Eye (tissue), 1 donor: ENCODE measurements at regions not wholly inside any gene's neighbourhood (a gene's known extent, or its start where the extent isn't known, plus 50 kb on each side); places are given as distances from the start of the nearest gene placed in this dataset.
"Not testable (repeated sequence)": the region's sequence is repeated elsewhere in the genome, so short reads cannot be mapped to it uniquely, and the experiment has no call there.

Source experiments
- DNase-seq: peaks from one replicate; pipeline ENCODE4 v3.0.0-alpha.2; 2015

DNA sequence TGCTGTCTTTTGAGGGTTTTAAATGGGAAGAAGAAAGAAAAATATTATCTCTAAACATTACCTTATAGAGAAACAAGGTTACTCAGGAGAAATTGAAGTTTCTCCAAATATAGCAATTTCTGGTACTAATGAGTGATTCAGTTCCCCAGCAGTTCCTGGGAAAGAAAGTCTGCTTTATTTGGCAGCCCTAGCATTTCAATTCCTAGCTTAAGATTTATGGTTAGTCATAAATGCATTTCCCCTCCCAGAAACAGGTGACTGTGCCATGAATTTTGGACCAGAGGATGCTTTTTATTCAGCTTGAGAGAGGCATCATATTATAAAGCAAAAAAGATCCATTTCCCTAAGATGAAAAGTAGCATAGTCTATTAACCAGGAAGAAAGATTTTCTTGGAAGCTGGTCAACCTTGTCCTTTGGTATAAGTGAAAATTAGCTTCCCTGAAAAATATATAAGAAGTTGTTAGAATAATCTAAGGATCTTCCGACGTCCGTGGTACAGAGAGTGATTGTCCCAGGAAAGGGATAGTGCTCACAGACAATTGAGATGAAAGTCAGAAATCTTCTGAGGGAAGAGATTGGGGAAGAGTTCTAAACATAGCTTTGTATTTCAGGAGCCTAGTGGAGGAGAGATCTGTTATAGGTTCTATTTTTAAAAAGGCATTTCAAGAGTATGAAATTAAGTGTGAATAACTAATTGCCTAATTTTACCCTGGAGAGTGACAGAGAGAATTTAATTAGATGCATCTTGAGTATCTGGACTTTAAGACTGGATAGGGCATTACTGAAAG lies 164.9 kb downstream of the ESM1 start:
- DNase-seq, result no peak

DNA sequence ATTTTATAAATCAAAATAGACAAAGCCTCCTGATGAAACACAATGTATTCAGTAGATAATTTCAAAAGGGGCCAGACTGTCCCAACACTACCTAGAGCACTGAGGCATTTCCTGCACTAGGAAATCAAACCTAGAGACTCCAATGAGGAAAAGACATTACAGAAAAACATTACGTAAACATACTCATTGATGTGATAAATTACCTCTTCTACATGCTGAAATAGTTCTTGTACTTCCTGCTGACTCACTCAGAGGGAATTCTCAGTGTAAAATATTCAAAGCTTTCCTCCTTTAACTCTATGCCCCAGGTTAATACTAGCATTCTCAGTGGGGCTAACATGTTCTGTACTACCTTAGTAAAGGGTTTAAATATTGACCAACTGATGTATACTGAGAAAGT lies 178.0 kb downstream of the ESM1 start:
- DNase-seq, result no peak

DNA sequence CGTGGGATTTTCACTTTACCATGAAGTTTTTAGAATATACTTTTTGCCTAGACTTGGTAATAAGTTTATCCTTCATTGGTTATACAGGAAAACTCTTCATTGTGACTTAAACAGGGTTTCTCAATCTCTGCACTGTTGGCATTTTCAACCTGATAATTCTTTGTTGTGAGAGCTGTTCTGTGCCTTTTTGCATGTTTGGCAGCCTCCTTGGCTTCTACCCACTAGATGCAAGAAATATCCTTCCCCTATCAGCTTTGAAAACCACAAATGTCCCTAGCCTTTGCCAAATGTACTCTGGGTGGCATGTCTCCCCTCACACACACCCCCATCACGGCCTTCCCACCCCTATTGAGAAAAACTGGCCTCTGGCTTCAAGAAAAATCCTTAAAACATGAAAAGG lies 180.9 kb downstream of the ESM1 start:
- no peak for DNase-seq

DNA sequence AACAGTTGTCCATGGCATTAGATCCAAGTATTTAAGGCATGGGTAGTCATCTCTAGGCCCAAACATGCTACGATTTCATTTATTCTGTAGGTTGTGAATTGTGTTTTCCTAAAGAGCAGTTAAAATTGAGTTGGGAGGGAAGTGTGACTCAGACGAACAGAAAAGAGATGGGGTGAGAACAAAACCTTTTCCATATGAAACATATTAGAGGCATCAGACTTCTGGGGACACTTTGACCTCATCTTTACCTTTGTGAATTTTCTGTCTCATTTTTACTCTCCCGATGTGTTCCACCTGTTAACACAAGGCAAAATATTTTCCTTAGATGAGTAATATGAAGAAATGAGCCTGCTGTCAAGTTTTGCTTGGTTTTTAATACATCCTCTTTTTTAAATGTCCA lies 181.3 kb downstream of the ESM1 start:
- DNase-seq, result no peak

DNA sequence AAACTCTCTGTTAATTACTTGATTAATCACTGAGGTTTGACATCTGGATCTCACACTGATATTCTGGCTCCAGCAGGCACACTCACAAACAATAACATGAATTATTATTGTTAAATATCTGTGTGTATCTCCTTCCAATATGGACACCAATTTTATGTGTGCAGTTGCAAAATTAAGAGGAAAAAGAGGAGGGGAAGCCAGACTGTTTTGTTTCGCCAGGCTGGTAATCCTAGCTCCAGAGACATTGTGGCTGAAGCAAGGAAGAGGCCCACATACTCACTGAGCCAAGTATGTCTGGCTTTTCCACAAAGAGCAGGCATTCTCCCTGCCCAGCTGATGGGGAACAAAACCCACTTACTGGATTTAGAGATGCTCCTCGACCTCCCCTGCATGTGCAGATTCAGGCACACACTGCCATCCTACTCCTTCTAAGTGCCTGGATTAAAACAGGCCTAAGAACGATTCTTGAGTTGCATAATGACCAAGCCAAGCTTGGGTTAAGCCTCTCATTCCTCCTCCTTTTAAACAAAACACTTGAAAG lies 181.9 kb downstream of the ESM1 start:
- DNase-seq, result peak; percentile 34

DNA sequence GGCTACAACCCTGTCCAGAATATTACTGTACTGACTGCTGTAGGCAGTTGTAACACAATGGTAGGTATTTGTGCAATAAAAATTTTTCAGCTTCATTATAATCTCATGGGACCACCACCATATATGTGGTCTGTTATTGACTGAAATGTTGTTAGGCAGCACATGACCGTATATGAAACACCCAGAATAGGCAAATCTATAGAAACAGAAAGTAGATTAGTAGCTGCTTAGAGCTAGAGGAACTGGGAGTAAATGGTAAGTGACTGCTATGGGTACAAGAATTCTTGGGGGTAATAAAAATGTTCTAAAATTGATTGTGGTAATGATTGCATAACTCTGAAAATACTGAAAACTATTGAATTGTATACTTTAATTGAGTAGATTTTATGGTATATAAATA lies 185.7 kb downstream of the ESM1 start:
- DNase-seq, result no peak

DNA sequence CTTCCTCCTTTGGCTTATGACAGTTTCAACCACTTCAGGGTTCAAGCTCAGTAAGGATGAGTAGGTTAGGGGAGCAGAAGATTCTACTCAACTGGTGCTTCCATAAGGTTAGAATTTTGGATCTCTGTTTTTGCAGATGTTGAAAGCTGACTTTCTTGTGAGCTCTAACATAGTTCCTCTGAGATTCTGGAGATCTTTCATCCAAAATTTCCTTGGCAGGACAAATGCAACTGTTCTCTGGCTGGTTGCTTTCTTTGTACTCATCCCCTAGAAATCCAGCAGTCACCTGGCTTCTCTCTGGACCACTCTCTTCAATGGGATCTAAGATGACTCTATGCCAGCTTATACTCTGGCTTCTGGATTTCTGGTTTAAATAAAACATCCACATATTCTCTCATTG lies 189.6 kb downstream of the ESM1 start:
- no peak for DNase-seq

DNA sequence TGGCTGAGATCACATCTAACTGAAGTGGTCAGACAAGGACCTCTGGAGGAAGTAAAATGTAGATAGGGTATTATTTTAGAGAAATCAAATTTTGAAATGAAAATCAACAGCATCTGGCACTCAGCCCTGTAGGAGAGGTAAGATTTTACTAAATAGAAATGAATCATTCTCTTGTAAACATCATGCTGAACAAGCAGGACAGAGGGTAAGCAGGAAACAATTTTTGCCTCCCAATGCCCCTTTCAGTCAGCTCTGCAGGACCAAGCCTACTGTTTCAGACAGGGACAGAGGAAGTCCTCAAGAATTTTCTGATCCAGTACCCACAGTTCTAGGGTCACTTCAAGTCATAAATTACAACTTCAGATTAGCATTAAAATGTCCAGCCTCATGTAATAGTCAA lies 190.1 kb downstream of the ESM1 start:
- DNase-seq, result no peak

DNA sequence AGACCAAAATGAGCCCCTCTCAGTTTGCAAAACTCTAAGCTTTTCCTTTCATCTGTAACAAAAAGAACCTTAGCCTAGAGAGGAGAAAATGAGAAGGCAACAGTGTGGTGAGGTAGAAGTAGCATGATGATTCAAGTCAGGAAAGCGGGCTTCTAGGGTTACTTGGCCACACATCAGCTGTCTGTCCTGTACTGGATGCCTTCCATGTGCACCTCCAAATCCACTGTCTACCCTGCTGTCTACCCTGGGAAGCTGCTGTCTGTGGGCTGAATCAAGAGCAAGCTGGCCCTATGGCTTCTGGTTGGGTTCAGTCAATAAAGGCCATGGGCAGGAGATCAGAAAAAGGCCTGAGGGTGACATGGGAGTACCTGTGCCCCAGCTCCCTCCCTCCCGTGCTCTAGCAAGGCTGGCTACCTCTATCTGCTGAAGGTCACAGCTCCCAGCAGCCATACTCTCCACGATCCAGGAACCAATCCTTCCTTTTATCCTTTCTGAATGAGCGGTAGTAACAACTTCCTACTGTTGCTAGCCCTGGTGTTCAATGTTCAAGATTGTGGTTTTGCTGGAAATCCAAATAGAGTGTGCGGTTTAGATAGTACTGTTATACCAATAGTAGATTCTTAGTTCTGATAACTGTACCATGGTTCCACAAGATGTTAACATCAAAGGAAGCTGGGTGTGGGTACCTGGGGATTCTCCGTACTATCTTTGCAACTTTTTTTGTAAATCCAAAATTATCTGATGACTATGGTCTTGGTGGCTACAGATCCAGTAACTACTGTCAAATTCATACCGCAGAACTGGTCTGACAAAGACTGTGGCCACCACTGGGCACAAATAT lies 191.0 kb downstream of the ESM1 start:
- DNase-seq, result no peak

DNA sequence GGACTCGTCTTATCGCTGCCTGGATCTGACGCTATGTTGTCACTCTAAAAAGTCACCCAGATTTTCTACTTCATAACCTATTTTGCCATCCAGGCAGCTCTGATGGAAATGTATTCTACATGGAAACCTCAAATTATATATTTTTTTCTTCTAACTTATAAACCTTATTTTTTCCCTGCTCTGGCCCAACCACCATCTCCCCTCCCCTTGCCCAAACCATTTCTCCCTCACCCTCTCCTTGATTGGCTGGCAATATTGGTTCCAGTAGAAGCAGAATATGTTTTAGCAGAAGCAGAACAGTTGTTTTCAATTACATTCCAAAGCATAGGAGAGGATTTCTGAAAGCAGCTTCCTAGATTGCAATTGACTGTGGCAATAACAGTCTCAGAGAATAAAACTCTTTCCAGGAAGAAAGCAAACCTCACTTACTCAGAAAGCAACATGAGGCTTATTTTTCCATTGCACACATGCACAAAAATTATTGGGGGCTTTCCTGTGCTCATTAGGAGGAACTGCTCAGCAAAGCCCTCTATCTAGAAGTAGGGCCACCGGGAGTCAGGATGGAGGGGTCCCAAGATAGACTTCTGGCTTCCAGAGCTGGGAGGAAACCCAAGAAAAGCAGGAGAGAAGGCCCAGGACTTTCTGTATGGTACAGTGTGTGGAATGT lies 191.8 kb downstream of the ESM1 start:
- DNase-seq, result peak; percentile 62

DNA sequence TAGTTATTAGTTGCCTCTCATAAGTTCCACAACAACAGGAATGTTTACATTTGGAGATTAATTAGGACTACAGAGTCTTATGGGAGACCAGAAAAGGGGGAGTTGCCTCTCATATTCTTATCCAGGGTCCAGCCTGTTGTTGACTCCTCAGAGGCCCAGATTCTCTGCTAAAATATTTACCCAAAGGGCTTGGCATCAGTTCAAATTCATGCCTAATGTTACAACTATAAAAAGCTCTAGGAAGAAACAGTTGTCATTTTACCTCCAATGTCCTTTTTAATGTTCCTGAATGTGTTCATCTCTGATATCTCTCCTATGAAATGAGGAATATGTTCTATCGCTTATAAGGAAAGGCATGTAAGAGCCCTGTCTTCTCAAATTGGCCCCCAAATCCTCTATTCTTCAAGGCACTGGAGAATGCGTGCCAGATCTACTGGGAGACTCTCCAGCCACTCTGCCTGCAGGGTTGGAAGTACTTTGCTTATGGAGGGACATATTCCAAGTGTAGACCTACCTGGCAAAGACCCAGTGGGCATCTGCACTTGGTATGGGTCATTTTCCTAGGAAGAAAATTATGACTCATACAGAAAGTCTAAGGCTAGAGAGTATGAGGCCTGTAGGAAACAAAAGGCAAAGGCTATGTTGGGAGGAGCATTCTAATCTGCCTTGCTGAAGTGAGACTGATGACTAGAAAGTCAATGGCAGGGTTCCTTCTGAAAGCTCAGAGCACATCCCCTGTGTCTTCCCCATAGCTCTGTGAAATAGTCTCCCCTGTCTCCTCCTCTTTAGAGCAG lies 192.6 kb downstream of the ESM1 start:
- DNase-seq, result no peak

DNA sequence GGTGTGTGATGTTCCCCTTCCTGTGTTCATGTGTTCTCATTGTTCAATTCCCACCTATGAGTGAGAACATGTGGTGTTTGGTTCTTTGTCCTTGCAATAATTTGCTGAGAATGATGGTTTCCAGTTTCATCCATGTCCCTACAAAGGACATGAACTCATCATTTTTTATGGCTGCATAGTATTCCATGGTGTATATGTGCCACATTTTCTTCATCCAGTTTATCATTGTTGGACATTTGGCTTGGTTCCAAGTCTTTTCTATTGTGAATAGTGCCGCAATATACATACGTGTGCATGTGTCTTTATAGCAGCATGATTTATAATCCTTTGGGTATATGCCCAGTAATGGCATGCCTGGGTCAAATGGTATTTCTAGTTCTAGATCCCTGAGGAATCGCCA lies 197.5 kb downstream of the ESM1 start:
- not testable (repeated sequence) for DNase-seq

DNA sequence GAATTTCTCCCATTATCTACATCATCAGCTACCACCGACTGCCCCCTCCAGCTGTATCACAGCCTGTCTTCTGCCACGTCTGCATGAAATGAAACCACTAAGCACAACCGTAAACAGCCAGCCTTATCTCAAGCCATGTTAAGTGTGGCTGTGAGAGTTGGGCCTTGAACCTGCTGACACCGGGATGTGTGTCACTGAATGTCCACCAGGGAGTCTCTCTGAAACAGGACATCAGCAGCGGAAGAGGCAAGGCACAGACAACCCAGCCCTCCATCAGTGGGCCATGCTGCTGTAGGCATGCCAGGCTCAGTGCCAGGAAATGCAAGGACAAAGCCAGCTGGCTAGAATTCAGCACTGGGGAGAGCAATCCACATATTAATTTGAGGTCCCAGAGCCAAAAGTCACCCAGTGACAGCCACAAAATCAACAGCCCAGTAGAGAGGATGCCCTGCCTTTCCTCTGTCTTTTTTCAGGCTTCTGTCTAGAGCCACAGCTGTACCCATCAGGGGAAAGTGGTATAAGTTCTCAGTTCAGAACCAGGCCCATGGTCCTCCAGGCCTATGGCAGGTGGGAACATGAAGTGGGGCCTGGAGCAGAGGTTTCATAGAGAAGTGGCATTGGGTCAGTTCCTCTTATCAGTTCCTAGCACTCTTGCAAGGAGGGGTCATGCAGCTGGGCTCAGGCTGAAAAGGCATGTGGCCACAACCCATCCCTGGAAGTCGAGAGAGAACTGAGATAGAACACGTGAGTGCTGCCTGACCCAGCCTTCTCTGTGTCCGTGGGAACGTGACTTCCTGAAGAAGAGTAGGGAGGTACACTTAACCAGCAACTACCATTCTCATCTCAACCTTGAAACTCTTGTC lies 199.4 kb downstream of the ESM1 start:
- DNase-seq, result no peak

DNA sequence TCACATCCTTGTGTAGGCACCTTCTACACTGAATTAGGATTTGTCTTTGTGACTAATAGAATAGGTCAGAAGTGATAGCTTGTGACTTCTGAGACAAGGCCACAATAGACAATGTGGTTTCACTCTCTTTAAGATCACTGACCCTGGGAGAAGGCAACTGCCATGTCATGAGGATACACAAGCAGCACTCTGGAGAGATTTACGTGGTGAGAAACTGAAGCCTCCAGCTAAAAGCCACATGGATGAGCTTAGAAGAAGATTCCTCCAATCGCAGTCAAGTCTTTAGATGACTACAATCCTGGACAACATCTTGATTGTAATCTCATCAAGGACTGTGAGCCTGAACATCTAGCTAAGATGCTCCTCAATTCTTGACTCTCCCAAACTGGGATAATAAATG lies 206.6 kb downstream of the ESM1 start:
- DNase-seq, result no peak

DNA sequence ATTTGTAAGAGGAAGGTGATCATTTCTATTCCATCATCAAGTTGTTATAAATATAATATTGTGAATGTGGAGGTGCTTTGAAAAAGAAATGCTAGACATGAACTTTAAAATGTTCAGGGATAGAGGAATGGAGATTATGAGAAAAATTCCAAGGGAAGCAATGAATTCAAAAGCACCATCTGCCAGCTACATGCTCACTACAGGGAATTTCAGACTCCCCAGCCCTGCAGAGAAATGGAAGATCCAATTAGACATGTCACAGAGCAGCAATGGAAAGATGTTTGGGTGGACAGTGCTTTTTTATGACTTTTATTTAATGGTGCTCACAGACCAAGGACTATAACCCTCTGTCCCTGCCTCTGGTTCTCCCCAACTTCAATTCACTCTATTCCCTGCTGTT lies 209.7 kb downstream of the ESM1 start:
- no peak for DNase-seq

DNA sequence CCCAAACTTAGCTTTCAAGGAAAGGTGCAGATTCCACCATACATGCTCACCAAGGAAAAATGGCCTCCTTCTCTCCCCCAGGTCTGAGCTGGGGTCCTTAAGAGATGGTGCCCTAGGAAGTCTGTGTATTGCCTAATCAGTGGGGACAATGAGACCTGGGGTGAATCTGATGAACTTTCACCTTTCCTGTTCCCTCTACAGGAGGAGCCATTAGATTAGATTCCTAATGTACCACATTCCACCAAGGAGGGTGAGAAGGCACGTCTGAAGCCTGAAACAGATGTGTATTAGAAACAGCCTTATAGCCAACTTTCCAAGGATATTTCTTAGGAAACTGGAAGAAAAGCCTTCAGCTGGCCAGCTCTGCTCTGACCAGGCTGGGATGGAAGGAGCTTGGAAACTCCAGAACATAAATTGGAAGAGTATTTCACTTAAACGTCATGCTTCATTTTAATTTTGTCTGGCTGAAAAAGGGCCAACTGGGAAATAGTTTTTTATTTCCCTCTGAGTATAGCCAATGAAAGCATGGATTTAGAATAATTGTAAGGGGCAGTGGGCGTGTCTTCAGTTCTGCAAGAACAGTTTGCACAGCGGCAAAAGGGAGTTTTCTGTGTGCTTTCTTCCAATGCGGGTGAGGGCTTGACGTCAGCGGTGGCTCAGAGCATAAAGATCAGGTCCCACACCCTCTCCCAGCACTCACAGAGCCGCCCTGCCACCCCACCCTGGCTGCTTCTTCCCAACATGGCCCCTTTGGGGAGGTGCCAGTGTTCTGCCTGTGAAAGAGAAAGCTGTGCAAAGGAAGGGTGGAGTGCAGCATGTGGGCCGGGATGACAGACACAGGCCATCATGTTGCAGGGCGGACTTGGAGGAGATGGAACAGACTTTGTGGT lies 210.9 kb downstream of the ESM1 start:
- DNase-seq, result peak; percentile 29

DNA sequence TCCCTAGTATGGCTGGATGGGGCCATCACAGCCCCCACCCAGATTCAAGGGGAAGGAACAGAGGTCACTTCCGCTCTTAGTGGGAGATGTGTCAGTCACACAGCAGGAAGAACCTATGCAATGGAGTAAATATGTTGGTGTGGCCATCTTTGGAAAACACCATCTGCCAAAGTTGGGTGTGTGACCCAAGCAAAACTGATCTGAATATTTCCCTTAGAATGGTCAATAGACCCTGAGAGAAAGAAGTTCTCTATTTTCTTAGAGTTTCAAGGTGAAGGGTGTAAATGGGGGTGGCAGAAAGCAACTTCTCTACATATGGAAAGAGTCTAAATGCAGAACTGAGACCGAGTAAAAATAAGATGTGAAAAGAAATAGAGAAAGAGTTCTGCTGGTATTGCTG lies 212.7 kb downstream of the ESM1 start:
- no peak for DNase-seq

DNA sequence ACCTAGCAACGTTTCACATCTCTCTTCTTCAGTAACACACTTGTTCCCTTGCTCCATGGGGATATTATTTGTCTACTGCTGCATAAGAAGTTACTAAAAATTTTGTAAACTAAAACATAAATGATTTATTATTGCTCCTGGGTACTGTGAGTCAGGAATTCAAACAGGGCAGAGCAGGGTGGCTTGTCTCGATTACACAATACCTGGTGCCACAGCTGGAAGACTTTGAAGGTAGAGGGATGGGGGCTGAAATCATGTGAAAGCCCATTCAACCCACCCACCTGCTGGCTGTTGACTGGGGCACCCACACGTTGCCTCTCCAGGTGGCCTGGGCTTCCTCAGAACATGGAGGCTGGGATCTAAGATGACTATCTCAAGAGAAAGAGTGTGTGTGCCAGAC lies 213.2 kb downstream of the ESM1 start:
- DNase-seq, result no peak

DNA sequence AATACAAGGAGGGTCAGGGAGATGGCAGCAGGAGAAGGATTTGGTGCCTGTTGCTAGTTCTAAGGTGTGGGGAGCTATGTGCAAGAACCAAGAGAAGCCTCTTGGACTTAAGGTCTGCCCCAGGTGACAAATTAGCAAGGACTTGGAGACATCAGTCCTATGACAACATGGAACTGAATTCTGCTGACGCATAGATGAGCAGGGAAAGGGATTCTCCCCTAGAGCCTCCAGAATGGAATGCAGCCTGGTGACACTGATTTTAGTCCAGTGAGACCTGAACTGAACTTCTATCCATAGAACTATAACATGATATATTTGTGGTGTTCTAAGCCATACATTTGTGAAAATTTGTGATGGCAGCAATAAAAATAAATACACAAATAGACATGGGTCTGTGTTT lies 215.6 kb downstream of the ESM1 start:
- no peak for DNase-seq

DNA sequence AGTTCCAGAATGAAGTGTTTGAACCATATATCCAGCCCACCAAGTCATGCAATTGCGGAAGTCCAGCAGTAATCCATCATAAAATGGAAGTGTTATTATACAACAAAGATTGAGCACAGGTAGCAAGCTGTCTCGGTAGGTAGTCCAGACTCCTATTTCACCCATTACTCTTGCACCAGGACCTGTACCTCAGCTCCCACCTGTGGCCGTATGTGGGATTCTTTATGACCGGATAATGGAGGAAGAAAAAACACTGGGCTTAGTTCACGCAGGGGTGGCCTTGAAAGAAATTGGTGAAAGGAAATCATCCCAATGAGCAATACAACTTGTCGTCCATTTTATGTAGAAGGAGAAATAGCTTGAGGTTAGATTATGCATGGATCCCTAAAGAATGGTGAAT lies 216.3 kb downstream of the ESM1 start:
- no peak for DNase-seq

DNA sequence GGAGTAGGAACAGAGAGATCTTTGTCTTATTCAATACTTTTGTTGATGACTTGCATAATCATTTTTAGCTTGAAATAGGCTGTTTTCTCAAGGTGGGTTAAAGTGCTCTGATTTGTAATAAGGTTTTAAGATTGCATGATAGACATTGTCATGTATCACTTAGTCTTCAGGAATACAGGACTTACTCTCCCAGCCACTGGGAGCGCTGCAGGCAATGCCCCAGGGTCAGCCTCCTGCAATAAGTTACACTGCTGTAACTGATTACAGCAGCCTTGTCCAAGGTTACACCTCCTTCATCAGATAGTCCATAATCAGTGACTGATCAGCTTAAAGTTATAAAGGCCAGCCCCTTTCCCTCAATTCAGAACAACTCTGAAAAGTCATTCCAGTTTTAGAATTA lies 218.6 kb downstream of the ESM1 start:
- no peak for DNase-seq
